GM18858 (cell line): ENCODE measurements at regions not wholly inside any gene's neighbourhood (a gene's known extent, or its start where the extent isn't known, plus 50 kb on each side); places are given as distances from the start of the nearest gene placed in this dataset.
"Not testable (repeated sequence)": the region's sequence is repeated elsewhere in the genome, so short reads cannot be mapped to it uniquely, and the experiment has no call there.

Experiments
- ATAC-seq: cut with Tn5 transposase; IDR thresholded peaks from one replicate; pipeline ENCODE4 v1.9.1; 2021; ENCODE audit not compliant: unreplicated experiment

GRCh38 chr2:83808878-83809277 is 650.2 kb downstream of the SUCLG1 start:
- ATAC-seq: no peak

GRCh38 chr2:83802604-83803003 is 656.5 kb downstream of the SUCLG1 start:
- no peak for ATAC-seq

- no peak for ATAC-seq
Measured at GRCh38 chr2:83795777-83796176, 663.3 kb downstream of the SUCLG1 start.

- not testable (repeated sequence) for ATAC-seq
Measured at GRCh38 chr2:83790467-83790866, 668.6 kb downstream of the SUCLG1 start.

- not testable (repeated sequence) for ATAC-seq
Measured at GRCh38 chr2:83789674-83790073, 669.4 kb downstream of the SUCLG1 start.

- not testable (repeated sequence) for ATAC-seq
Measured at GRCh38 chr2:83788938-83789566, 670.0 kb downstream of the SUCLG1 start.

DNA sequence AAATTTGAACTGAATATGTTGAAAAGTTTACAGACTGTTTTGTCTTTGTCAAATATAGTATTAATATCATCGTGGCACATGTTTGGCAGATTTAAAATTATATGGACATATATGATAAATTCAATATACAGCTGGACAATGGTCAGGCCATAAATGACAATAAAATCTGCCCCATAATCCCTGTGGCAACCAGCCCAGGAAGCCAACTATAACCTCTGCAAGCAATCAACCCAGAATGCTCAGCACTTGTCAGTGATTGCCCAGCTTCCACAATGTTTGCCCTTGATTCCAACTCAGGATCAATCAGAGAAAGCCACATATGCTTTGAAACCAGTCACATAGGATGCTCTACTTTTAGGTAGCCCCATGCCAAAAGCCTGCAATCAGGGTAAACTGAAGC is 671.9 kb downstream of the SUCLG1 start:
- no peak for ATAC-seq

- no peak for ATAC-seq
Measured at GRCh38 chr2:83786140-83786539, 672.9 kb downstream of the SUCLG1 start.

- no peak for ATAC-seq
Measured at GRCh38 chr2:83784947-83785346, 674.1 kb downstream of the SUCLG1 start.

DNA sequence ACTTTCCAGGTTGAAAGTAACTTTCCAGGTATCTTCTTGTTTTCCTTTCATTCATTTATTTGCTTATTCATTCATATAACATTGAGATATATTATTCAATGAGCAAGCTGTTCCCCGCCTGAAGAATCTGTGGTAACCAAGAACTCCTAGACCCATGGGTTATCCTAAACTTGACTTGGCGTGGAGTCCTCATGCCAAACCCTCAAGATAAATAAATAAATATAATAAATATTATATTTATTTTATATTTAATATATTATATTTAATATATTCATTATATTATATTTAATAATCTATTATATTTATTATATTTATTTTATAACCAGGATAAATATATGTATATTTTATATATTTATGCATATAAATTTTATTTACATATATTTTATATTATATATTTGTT is 674.8 kb downstream of the SUCLG1 start:
- no peak for ATAC-seq

DNA sequence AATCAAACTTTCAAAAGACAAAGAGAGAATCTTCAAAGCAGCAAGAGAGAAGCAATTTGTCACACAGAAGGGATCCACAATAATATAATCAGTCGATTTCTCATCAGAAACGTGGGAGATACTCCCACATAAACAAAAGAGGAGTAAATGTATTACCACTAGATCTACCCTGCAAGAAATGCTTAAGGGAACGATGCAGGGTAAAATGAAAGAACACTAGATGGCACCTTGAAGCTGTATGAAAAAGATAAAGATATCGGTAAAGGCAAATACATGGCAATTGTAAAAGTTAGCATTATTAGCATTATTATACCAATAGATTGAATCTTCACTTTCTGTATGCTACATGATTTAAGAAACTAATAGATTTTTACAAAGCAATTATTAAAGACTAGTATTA is 677.0 kb downstream of the SUCLG1 start:
- ATAC-seq: no peak

DNA sequence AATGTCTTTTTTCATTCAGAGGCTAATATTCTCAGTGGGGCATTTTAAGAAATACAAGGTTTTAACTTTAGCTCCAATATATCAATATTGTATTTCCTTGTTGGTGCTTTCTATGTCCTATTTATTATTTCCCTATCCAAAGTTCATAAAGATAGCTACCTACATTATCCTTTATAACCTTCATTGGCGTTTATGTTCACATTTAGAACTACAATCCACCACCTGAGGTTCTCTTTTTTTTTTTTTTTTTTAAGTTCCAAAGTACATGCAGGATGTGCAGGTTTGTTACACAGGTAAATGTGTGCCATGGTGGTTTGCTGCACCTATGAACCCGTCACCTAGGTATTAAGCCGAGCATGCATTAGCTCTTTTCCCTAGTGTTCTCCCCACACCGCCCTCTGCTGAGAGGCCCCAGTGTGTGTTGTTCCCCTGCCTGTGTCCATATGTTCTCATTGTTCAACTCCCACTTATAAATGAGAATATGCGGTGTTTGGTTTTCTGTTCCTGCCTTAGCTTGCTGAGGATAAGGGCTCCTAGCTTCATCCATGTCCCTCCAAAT is 694.6 kb downstream of the SUCLG1 start:
- no peak for ATAC-seq

DNA sequence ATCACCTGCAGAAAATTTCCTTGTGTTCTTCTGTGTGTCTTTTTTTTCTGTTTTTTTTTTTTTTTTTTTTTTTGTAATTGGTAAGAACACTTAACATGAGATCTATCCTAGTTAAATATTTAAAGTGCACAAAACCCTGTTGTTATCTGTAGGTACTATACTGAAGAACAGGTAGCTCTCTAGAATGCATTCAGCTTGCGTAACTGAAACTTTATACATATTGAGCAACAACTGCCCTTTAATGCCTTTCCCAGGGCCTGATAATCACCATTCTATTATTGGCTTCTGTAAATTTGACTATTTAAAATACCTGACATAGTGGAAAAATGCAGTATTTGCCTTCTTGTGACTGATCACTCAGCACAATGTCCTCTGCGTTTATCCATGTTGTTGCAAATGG is 701.8 kb downstream of the SUCLG1 start:
- no peak for ATAC-seq

DNA sequence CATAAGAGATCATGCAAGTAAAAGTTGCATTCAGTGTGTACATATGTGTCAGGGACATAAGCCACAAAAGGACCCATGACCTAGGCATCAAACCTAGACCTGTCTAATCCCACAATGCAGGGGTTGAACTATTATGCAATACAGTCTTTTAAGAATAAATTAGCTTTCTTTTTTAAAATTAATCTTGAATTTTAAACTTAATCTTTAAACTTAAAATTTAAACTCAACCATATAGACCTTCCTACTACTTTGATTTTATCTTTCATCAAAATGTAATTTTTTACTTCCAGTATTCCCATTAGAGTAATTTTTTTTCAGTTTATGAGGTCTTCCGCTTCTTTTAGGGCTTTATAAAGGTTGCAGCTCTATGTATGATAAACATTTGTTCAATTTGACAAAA is 702.9 kb downstream of the SUCLG1 start:
- no peak for ATAC-seq

DNA sequence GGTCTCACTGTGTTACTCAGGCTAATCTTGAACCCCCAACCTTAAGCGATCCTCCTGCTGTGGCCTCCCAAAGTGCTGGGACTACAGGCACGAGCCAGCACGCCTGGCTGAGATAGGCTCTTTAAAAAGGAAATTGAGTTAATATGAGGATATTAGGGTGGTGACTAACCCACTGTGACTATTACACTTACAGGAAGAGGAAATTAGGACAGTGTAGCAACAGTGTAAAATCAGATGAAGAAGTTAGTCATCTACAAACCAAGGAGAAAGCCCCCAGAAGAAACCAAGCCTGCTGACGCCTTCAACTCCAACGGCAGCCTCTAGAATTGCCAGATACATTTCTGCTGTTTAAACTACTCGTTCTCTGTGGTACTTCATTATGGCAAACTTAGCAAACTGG is 711.9 kb downstream of the SUCLG1 start:
- no peak for ATAC-seq

- ATAC-seq: no peak
Measured at GRCh38 chr2:83744855-83745254, 714.2 kb downstream of the SUCLG1 start.

DNA sequence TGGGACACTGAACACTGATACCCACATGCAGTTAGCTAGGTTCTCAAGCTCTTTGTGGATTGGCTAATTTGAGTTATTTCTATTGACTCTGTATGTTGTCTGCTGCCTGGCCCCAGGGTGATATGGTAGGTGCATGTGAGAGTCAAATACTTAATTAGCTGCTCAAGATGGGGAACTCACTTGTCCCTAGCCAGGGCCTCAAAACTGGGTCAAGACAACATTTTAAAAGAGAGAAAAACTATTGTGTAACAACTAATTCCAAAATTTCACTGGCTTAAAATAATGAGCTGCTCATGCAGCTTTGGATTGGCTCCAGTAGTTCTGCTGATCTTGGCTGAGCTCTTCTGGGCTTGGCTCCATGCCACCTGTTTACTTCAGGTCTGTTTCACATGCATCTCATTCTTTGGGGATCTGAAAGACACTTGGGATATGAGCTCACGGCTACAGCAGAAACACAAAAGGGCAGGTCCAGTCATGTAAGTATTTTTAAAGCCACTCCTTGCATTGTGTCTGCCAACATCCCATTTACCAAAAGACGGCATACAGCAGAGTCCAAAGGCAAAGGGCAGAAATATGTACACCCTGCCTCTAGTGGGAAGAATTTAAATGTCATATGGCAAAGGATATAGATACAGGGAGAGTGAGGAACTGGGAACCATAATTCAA is 716.8 kb downstream of the SUCLG1 start:
- no peak for ATAC-seq

DNA sequence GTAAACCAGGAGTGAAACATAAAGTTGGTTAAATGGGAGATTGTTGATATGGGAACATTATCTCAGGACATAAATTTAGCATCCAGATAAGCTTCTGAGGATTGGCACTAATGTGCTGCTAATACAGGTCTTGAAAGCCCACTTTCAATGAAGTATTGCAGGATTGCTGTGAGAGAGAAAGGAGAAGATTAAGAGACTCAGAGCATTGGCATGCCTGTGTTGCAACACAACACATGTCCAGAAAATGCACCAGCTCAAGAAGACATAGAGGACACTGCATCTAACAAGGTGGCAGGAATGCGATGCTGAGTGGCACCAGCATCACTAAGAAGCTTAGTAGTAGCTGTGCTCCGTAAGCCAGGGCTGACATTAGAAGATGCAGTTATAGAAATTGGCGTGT is 728.9 kb downstream of the SUCLG1 start:
- ATAC-seq: no peak

DNA sequence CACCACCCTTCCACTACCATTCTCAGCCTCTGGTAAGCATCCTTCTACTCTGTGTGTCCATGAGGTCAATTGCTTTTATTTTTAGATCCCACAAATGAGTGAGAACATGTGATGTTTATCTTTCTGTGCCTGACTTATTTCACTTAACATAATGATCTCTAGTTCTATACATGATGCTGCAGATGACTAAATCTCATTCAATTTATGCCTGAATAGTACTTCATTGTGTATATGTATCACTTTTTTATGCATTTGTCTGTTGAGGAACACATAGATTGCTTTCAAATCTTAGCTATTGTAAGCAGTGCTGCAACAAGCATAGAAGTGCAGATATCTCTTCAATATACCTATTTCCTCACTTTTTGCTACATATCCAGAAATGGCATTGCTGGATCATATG is 733.3 kb downstream of the SUCLG1 start:
- no peak for ATAC-seq

DNA sequence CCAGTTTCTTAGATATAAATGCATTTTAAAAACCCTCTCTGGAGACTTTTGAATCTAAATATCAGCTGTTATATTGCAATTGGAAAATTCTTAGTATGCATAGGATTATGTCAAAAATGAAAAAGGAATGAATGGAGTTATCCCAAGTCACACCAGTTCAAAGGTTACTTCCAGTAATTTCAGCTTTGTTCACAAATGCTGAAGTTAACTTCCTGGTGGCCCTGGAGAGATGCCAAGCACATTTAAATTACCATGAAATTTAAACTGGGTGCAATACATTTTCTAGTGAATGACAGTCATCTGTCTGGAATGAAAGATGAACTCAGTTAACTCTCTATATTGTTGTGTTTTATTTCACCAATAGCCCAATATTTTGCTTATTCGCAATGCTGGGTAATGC is 753.9 kb downstream of the SUCLG1 start:
- ATAC-seq: no peak

DNA sequence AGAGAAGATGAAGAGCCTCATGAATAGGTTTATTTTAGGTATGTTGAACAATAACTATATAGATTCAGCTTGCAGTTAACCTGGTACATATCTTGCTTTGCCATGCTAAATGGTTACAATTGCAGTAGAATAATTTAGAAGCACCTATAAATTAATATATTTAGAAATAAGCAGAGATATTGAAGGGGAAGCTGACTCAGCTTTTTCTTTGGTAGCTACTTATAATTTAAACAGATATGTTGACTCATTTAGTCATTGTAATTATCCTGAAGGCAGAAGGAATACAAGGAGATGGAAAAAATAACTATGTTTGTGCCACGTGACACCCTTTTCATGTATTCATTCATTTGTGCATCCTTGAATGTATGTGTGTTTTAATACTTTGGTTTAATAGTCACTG is 755.5 kb downstream of the SUCLG1 start:
- ATAC-seq: no peak

- ATAC-seq: no peak
Measured at GRCh38 chr2:83696838-83697237, 762.2 kb downstream of the SUCLG1 start.

DNA sequence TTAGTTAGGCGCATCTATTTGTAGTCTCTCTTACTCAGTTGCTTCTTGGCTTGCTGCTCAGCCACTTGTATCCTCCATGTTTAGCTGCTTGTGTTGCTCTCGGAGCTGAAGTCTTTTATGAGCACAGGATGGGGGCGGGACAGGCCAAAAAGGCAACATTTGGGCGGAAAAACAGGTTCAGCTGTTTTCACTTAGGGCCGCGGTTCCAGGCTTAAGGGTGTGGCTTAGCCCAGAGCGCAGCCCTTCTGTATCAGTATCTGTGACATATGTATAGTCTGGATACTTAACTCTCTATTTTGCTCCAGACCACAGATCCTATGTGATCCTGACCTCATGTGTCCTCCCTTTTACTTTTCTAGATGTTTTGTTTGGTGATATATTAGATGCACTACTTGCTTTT is 763.5 kb downstream of the SUCLG1 start:
- no peak for ATAC-seq
